HG03469 (cell line): ENCODE measurements at regions not wholly inside any gene's neighbourhood (a gene's known extent, or its start where the extent isn't known, plus 50 kb on each side); places are given as distances from the start of the nearest gene placed in this dataset.

Experiments used
- ATAC-seq: cut with Tn5 transposase; IDR thresholded peaks from one replicate; pipeline ENCODE4 v1.9.1; 2021; ENCODE audit warnings: mild to moderate bottlenecking, moderate library complexity, moderate number of reproducible peaks; ENCODE audit not compliant: unreplicated experiment

DNA sequence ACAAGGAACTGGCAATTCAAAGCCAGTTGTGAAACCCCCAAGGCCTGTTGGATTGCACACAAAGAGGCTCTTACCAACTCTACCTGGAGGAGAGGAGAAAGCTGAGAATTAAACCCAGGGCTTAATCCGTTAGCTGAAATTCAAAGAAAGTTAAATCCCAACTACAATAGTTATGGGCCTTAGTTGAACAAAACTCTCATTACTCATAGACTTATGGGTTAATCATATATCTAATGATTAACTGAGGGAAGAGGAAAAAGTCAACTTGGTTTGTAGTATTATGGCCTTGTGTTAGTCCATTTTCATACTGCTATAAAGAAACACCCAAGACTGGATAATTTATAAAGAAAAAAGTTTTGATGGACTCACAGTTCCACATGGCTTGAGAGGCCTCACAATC lies 838.2 kb upstream of the ADGRL2 start:
- ATAC-seq: no peak

DNA sequence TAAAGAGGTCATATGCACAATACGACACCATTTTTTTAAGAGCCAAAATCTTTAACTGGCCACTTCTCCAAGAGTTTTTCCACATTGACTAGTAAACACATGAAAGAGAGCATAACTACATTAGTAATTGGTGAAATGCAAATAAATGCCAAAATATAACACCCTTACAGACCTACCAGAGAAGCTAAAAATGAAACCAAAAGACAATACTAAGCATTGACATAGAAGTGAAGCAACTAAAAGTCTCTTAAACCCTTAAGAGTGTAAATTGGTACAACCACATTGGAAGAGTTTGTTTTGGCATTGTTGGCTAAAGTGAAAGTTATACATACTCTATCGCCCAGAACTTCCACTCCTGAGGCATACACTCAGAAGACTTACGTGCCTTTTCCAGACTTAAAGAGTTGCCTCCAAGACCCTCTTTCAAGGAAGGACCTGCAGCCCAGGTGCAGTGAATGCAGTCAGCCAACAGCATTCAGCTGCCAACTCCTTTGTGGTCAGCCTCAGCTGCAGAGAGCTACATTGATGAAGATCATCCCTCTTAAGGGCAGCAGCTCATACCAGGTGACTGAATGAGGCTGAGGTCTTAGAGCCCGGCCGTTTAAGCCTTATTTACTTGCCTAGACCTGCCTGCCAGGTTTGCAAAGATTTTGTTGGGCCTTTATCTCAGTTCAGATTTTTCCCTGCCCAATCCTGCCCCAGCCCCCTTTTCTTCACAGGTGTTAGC lies 839.1 kb upstream of the ADGRL2 start:
- no peak for ATAC-seq

GRCh38 chr1:80933346-80933745 lies 867.4 kb upstream of the ADGRL2 start:
- ATAC-seq: no peak

- no peak for ATAC-seq
Observed at GRCh38 chr1:80931178-80931577, 869.6 kb upstream of the ADGRL2 start.

DNA sequence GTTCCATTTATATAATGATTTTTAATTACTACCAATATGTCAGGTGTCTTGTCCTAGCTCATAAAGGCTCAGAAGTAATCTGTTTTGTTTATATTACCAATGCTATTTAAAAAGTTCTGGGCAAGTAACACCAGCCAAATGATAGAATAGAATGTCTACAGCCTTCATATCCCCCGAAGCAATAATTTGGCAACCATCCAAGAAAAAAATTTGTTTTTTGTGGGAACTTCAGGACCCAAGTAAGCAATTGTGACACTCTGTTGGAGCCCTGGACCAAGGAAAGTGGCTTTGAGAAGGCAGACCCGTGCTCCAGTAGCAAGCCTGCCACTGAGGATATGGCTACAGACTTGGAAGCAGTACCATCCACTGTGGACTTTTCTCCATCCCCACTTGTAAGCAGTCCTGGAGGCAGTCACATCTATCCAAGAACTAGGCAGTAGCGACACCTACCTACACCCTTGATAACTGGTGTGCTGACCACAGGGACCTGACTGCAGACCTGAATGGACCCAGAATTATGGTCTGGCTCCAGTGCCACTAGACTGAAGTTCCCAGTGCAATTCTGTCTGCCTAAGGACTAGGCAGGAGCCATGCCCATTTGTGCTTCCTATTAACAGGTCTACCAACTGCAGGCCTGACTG lies 870.7 kb upstream of the ADGRL2 start:
- ATAC-seq: no peak

- no peak for ATAC-seq
Observed at GRCh38 chr1:80926531-80926930, 874.2 kb upstream of the ADGRL2 start.

DNA sequence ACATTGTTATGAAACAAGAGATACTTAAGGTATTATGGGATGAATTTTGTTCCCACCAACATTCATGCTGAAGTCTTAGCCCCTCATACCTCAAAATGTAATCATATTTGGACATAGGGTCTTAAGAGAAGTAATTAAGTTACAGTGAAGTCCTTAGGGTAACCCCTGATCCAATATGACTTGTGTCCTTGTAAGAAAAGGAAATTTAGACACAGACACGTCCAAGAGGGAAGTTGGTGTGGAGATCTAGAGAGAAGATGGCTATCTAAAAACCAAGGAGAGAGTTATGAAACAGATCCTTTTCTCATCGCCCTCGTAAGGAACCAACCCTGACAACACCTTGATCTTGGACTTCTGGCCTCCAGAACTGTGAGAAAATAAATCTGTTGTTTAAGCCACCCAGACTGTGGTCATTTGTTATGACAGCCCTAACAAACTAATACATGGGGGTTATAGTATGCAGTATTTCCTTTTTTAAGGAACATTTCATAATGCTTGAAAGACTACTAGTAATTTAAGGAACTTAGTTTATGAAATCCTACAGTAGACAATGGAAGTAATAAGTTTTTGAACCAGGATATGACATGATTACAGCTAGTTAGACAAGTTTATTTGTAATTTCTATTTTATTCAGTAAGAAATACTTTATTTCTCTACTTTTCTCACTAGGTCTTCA lies 875.5 kb upstream of the ADGRL2 start:
- no peak for ATAC-seq

DNA sequence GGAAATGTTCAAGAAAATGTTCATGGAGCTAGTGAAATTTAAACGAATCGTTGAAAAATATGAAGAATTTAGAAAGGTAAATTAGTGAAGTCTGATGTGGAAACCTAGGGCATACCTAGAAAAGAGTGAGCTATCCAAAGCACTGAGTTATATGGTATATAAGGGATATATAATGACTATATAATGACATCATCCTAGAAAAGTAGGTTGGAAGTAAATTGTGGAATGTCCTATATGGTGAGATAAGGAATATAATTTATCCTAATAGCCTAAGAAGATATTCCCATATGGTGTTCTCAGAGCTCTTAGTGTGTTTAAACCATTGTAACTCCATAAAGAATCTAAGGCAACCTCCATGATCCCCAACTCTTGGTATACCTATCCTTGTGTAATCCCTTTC lies 876.4 kb upstream of the ADGRL2 start:
- ATAC-seq: no peak

GRCh38 chr1:80922906-80923305 lies 877.8 kb upstream of the ADGRL2 start:
- ATAC-seq: no peak

DNA sequence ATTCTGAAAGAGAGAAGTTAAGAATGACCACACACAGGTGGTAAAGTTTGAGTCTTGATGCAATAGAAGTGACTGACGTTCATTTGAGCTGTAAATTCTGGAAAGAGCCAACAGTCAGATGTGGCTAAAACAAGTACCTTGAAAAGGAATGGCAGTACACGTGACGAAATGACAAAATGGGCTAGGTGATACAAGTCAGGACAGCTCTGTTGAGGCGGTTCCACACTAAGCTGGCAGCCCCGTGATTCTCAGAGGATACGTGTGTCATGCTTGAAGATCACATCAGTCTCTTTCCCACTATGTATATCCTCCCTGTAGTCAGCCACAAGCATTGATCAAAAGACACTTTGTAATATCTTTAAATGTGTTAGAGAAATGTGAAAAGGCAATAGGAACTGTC lies 881.3 kb upstream of the ADGRL2 start:
- no peak for ATAC-seq

- no peak for ATAC-seq
Observed at GRCh38 chr1:80918380-80918779, 882.4 kb upstream of the ADGRL2 start.

GRCh38 chr1:80917826-80918225 lies 882.9 kb upstream of the ADGRL2 start:
- no peak for ATAC-seq

GRCh38 chr1:80917225-80917624 lies 883.5 kb upstream of the ADGRL2 start:
- no peak for ATAC-seq

- no peak for ATAC-seq
Observed at GRCh38 chr1:80915491-80915890, 885.2 kb upstream of the ADGRL2 start.

DNA sequence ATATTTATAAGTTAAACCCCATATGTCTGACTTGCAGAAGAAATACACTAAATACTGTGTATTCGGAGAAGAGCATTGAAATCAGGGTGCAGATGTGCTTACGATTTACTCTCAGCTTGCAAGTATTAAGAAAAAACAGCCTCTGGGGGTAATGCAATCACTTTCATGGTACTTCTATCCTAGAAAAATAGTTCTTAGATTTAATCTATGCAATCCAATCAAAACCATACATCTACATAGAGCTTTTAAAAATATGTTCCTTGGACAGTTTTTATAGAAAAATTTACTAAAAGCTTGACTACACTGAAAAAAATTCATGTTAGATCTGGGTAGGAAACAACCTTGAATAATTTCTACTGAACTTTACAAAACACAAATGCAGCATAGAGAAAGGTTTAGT lies 890.3 kb upstream of the ADGRL2 start:
- no peak for ATAC-seq

DNA sequence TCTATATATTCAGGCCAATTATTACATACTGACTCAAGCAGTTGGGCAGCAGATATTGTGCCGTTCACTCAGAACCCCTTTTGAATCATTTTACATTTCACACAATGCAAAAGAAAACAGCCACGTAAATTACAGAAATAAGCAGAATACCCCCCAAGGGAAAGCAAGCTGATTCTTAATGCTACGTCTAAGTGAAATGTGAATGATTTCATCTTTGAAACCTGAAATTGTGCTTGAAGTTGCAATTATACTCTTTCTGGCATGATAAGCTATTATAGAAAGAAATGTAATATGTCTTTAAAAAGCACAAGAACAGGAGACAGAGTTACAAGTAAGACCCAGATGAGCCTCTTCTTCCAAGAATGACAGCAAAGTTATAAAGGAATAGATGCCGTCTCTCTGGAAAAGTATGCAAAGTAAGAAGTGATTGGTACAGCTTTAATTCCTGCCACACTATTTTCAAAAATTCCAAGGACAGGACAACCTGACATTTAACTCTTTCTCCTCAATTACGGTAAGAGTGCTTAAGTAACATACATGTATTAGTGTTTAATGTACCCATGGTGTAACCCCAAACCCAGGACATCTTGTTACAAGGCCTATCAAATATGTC lies 891.5 kb upstream of the ADGRL2 start:
- no peak for ATAC-seq

DNA sequence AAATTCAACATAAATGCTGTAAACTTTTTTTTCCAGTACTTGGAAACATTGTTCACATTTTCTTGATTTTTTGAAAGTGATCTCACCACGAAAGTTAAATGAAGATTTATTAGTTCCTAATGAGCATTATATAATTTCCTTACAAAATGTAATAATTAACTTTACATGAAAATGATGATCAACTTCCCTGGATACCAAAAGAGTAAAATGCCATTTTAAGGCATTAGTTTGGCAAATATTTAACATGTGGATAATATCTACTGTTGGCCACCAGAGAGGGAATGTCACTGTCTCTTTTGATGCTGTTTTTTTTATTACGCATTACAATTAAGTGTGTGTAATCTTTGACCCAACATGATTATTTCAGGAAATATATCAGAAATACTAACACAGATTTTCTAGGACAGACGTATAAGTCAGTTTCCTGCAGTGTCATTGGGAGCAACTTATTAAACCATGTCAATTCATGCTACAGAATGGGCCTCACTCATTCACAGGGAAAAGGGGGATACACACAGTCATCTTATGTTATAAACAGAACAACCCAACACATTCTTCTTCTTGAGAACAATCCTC lies 903.9 kb upstream of the ADGRL2 start:
- no peak for ATAC-seq

- no peak for ATAC-seq
Observed at GRCh38 chr1:80894921-80895320, 905.8 kb upstream of the ADGRL2 start.

GRCh38 chr1:80893115-80893514 lies 907.6 kb upstream of the ADGRL2 start:
- ATAC-seq: no peak

- ATAC-seq: no peak
Observed at GRCh38 chr1:80892539-80892938, 908.2 kb upstream of the ADGRL2 start.

- no peak for ATAC-seq
Observed at GRCh38 chr1:80891871-80892270, 908.9 kb upstream of the ADGRL2 start.
